D721Med (cell line): ENCODE measurements at regions not wholly inside any gene's neighbourhood (a gene's known extent, or its start where the extent isn't known, plus 50 kb on each side); places are given as distances from the start of the nearest gene placed in this dataset.

Experiments used
- DNase-seq: peaks from one replicate; pipeline ENCODE4 v3.0.0; 2011; ENCODE audit warnings: low spot score; ENCODE audit not compliant: insufficient read length
- FAIRE-seq: peaks from 2 replicates; lab custom pipeline; 2011; peaks lifted over from hg19 to GRCh38; lab: Jason Lieb, UNC
- TF ChIP-seq, protein P1 (sequence below): IDR thresholded peaks from 2 replicates; pipeline ENCODE4 v1.5.1; 2012; ENCODE audit warnings: mild to moderate bottlenecking, control low read depth; ENCODE audit not compliant: insufficient read depth; ENCODE audit errors: missing control alignments

DNA sequence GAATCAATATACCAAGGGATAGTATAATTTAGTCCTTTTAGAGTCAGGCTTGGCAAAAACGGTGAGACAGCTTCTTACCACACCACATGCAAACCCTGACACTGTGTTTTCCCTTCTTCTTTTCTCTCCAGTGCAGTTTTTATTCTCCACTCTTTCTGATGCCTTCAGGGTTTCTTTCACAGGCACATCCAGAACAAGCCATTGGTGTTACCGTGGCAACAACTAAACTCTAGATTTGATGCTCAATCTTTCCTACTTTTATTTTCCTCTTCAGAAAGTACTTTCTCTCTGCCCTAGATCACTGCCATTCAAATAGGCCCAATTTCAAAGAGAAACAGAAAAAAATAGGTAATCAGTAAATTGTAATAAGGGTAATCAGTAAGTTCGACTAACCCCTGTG, 469.8 kb upstream of the POT1 start:
- FAIRE-seq (no peak), DNase-seq (no peak)
- TF ChIP-seq, protein P1, sequence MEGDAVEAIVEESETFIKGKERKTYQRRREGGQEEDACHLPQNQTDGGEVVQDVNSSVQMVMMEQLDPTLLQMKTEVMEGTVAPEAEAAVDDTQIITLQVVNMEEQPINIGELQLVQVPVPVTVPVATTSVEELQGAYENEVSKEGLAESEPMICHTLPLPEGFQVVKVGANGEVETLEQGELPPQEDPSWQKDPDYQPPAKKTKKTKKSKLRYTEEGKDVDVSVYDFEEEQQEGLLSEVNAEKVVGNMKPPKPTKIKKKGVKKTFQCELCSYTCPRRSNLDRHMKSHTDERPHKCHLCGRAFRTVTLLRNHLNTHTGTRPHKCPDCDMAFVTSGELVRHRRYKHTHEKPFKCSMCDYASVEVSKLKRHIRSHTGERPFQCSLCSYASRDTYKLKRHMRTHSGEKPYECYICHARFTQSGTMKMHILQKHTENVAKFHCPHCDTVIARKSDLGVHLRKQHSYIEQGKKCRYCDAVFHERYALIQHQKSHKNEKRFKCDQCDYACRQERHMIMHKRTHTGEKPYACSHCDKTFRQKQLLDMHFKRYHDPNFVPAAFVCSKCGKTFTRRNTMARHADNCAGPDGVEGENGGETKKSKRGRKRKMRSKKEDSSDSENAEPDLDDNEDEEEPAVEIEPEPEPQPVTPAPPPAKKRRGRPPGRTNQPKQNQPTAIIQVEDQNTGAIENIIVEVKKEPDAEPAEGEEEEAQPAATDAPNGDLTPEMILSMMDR: no peak

GRCh38 chr7:125396466-125397151, 467.0 kb upstream of the POT1 start:
- TF ChIP-seq, protein P1: no peak
- FAIRE-seq: no peak
- no peak for DNase-seq

DNA sequence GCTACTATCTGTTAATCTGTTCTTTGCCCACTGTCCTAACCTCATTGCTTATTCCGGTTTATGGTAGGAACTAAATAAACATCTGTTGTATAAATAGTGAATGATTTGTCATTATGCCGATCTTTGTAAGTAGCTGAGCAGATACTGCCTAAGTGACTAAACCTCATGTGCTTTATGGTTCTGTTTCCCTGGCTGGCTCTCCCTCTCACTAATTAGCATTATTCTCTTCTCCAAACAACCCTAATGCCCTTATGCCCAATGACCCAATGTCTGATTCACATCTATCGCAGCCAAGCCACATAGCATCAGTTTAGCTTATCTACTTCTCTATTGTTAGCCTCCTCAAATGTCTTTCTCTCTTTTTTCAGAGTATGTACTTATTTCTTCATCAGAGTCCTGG, 462.3 kb upstream of the POT1 start:
- FAIRE-seq: peak; percentile 75
- TF ChIP-seq, protein P1: no peak
- no peak for DNase-seq

- no peak for FAIRE-seq
- DNase-seq: no peak
- TF ChIP-seq, protein P1: no peak
These were observed 461.4 kb upstream of the POT1 start for GRCh38 chr7:125390981-125391380.

DNA sequence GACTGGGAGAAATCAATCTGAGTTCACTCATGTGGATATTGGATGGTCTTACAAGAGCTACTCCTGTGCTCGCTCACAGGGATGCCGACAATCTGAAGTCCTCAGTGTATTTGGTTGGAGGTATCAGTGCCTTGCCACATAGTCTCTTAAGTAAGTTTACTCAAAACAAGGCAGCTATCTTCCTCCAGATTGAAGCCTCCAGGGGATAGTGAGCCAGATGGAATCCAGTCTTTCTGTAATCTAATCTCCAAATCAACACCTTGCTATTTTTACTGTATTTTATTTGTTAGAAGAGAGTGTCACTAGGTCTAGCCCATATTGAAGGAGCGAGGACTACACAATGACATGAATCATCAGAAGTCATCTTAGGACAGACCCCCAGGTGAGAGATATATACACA, 456.6 kb upstream of the POT1 start:
- FAIRE-seq (no peak), DNase-seq (no peak)
- TF ChIP-seq, protein P1: no peak

DNA sequence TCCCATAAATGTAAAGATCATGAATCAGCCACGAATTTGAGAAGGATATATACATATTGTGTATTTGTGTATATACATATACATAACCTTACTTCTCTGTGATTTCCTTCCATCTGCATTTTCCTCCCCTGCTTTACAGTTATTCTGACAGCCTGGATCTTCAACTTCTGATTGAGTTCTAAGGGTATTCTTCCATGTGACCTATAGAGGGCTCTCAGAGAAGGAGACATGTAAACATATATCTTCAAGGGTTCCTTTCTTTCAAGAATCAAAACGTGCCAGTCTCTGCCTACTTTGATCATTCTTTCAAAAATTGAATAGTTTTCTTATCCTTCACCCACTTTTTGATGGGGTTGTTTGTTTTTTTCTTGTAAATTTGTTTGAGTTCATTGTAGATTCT, 453.7 kb upstream of the POT1 start:
- no peak for DNase-seq

GRCh38 chr7:125382401-125382800, 452.8 kb upstream of the POT1 start:
- TF ChIP-seq, protein P1: no peak

More for the DNA sequence above, 453.7 kb upstream of the POT1 start:
- TF ChIP-seq, protein P1: no peak
- no peak for FAIRE-seq

More at GRCh38 chr7:125382401-125382800, 452.8 kb upstream of the POT1 start:
- DNase-seq (no peak), FAIRE-seq (no peak)
